ENCODE measurements at regions not wholly inside any gene's neighbourhood (a gene's known extent, or its start where the extent isn't known, plus 50 kb on each side); places are given as distances from the start of the nearest gene placed in this dataset.
"Not testable (repeated sequence)": the region's sequence is repeated elsewhere in the genome, so short reads cannot be mapped to it uniquely, and the experiment has no call there.

DNA sequence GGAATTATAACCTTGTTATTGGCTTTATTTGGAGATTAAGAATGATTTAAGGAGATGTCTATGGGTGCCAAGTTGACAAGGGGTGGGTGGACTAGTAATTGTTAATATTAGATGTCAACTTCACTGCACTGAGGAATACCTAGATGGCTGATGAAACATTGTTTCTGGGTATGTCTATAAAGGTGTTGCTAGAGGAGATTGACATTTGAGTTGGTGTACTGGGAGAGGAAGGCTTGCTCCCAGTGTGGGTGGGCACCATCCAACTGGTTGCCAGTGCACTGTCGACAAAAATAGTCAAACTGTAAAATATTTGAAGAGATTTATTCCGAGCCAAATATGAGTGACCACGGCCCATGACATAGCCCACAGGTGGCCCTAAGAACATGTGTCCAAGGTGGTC lies 378.8 kb downstream of the NDFIP2 start:
- TF ChIP-seq, protein P1, sequence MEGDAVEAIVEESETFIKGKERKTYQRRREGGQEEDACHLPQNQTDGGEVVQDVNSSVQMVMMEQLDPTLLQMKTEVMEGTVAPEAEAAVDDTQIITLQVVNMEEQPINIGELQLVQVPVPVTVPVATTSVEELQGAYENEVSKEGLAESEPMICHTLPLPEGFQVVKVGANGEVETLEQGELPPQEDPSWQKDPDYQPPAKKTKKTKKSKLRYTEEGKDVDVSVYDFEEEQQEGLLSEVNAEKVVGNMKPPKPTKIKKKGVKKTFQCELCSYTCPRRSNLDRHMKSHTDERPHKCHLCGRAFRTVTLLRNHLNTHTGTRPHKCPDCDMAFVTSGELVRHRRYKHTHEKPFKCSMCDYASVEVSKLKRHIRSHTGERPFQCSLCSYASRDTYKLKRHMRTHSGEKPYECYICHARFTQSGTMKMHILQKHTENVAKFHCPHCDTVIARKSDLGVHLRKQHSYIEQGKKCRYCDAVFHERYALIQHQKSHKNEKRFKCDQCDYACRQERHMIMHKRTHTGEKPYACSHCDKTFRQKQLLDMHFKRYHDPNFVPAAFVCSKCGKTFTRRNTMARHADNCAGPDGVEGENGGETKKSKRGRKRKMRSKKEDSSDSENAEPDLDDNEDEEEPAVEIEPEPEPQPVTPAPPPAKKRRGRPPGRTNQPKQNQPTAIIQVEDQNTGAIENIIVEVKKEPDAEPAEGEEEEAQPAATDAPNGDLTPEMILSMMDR (conservative IDR thresholded peaks at IDR 0.05; ENCODE audit: low read depth, low read length), result no peak
- DNase-seq (ENCODE audit: low read depth), result no peak
- H3K4me3 ChIP-seq (ENCODE audit: low read depth, low read length), result no peak overlapping the region

DNA sequence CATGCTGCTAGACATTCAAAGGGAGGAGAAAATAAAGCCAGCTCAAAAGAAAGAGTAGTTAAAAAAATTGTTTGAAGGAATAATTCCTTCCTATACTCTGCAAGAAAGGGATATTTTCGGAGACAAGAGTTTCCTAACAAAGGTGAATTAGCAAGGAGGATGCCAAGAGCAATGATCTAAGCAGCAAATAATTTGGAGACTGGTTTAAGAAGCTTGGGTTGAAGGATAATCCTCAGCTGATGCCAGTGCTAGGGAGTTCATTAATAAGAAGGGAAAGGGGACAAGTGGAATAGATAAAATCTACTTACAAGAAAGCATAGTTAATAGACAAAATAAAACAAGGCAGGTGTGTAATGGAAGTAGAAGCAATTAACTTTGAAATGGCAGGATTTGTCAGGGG lies 372.3 kb downstream of the NDFIP2 start:
- no peak for DNase-seq (ENCODE audit: low read depth)
- TF ChIP-seq, protein P1 (conservative IDR thresholded peaks at IDR 0.05; ENCODE audit: low read depth, low read length), result no peak

DNA sequence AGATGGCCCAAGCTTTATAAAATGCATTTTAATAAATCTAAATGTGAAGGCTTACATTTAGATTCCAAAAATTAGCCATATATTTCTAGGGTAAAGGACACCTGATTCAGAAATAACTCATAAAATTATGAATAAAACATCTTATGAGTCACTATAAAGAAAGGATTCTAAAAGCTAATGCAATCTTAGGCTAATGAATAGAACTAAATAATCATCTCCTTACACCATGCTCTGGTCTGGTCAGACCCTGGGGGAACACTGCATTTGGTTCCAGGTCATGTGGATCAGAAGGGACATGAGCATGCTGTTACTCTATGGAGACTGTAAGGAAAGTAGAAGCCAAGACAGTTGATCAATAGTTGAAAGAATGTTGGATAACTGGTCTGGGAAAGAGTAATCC lies 370.4 kb downstream of the NDFIP2 start:
- no peak overlapping the region for H3K4me3 ChIP-seq (ENCODE audit: low read depth, low read length)
- TF ChIP-seq, protein P1 (conservative IDR thresholded peaks at IDR 0.05; ENCODE audit: low read depth, low read length), result no peak
- no peak for DNase-seq (ENCODE audit: low read depth)

More for the DNA sequence above, 372.3 kb downstream of the NDFIP2 start:
- H3K4me3 ChIP-seq (ENCODE audit: low read depth, low read length), result no peak overlapping the region

DNA sequence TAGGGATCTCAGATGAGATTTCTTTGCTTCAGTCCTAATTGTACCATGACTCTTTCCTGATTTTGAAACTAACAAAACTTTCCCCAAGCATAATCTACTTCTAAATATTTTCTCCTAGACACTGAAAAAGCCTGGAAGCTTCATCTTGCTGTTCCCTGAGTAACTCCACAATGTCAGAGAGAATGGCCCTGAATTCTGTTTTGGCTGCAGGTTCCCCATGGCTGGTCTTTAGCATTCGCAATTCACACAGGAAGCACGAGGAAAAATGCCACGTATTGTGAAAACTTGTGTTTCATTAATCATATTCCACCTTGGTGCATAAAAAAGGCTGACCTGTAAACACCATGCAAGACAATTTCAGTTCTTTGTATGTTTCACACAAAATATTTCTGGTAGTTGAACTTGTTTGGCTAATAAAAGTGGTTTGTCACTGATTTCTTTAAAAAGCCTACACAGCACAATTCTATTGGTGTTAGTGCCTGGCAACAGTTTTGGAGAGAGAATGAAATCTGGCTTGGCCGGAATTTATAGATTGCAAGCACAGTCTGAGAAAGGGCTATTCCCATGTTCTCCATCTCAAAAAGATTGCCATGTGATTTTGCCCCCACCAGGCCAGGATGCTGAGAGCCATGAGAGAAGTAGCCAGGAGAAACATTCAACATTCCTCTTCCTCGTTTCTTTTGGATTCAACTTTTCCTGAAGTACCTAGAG lies 367.1 kb downstream of the NDFIP2 start:
- no peak overlapping the region for H3K4me3 ChIP-seq (ENCODE audit: low read depth, low read length)
- no peak for DNase-seq (ENCODE audit: low read depth)
- TF ChIP-seq, protein P1 (conservative IDR thresholded peaks at IDR 0.05; ENCODE audit: low read depth, low read length), result no peak

DNA sequence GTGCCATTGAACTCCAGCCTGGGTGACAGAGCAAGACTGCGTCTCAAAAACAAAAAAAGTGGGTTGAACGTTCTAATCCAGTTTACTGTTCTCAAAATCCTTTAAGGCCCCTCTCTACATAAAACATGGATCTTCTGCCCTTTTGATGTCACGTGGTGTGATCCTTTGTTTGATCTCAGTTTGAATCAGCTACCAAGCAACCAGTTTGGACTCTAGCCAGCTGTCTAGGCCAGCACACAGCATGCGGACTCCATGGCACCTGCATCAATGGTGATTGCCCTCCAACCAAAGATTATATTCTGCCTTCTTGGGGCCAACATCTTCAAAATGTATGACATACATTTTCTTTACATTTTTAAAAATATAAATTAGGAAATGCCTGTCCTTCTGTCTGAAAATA lies 365.4 kb downstream of the NDFIP2 start:
- TF ChIP-seq, protein P1 (conservative IDR thresholded peaks at IDR 0.05; ENCODE audit: low read depth, low read length), result no peak
- H3K4me3 ChIP-seq (ENCODE audit: low read depth, low read length), result no peak overlapping the region
- no peak for DNase-seq (ENCODE audit: low read depth)

DNA sequence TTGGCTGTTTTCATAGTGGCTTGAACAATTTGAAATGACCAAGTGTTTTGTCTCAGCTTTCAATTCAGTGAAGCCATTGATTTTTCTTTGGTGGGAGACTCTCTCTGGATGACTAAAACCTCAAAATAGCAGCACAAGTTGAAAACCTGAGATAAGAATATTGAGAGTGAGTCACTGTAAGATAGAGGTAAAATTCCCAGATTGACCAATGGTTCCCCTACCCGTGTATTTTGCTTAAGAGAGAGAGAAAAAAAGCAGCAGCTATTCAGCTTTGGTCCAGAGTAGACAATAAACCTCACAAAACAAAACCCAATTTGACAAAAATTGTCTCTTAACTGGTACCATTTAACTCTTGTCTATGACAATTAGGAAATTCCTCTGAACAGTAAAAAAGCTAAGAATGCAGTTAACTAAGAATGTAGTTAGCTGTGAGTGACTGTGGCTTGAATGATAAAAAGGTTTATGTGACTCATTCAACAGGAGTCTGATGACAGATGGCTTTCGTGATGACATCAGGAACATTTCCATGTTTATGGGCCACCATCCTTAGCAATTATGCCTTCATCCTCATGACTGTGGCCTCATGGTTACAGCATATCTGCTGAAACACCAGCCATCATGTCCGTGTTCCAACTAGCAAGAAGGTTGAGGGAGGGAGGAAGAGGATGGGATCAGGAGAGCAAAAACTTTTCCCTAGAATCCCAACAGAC lies 356.9 kb downstream of the NDFIP2 start:
- H3K4me3 ChIP-seq (ENCODE audit: low read depth, low read length), result no peak overlapping the region
- TF ChIP-seq, protein P1 (conservative IDR thresholded peaks at IDR 0.05; ENCODE audit: low read depth, low read length), result no peak
- no peak for DNase-seq (ENCODE audit: low read depth)

DNA sequence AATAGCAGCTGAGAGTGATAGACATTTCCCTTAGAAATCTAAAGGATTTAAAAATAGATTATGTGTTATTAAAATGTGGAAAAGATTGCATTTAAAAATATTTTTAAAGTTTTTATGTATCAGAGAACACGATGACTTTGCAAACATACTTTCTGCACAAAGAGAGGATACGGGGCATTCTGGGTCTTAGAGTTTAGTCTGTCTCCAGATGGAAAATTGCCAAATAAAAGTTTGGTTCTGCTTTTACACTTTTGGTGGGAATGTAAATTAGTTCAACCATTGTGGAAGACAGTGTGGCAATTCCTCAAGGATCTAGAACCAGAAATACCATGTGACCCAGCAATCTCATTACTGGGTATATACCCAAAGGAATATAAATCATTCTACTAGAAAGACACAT lies 355.2 kb downstream of the NDFIP2 start:
- not testable (repeated sequence) for DNase-seq (ENCODE audit: low read depth); H3K4me3 ChIP-seq (ENCODE audit: low read depth, low read length)

All from epithelial cell of proximal tubule (primary cell).